22Rv1 (cell line): ENCODE measurements at regions not wholly inside any gene's neighbourhood (a gene's known extent, or its start where the extent isn't known, plus 50 kb on each side); places are given as distances from the start of the nearest gene placed in this dataset.

Experiments used
- CTCF ChIP-seq: fragments of 450-650 bp; IDR thresholded peaks from 2 replicates; pipeline ENCODE4 v1.5.1; 2017; ENCODE audit warnings: mild to moderate bottlenecking
- ZFX ChIP-seq: fragments of 450-650 bp; IDR thresholded peaks from 2 replicates; pipeline ENCODE4 v1.6.1; 2017; ENCODE audit warnings: antibody characterized with exemption, borderline replicate concordance

- no peak for TF ChIP-seq CTCF
- TF ChIP-seq ZFX = no peak
Observed at GRCh38 chr1:65698590-65698989, 94.1 kb upstream of the PDE4B start.
